Fibroblast of lung (primary cell): ENCODE measurements at regions not wholly inside any gene's neighbourhood (a gene's known extent, or its start where the extent isn't known, plus 50 kb on each side); places are given as distances from the start of the nearest gene placed in this dataset.

Experiments used
- DNase-seq, 2 donors: peaks; one replicate each; pipeline versions ENCODE4 v3.0.0 to v3.0.0-alpha.2; 2010; ENCODE audit warnings: low read depth in 2 of 2
- H2AFZ ChIP-seq: 2 replicates; pipeline ENCODE4 v1.5.1; 2012; ENCODE audit warnings: low read length, control low read depth, inconsistent platforms
- H3K27ac ChIP-seq: 2 replicates; pipeline ENCODE4 v1.5.1; 2011; ENCODE audit warnings: low read length, control low read depth; ENCODE audit not compliant: insufficient read depth
- H3K27me3 ChIP-seq: 2 replicates; pipeline ENCODE4 v1.5.1; 2011; ENCODE audit warnings: mild to moderate bottlenecking, low read length; ENCODE audit not compliant: control insufficient read depth, insufficient read depth
- H3K36me3 ChIP-seq: 2 replicates; pipeline ENCODE4 v1.5.1; 2011; ENCODE audit warnings: low read length; ENCODE audit not compliant: control insufficient read depth, insufficient read depth
- H3K4me1 ChIP-seq: 2 replicates; pipeline ENCODE4 v1.5.1; 2011; ENCODE audit warnings: low read length; ENCODE audit not compliant: control insufficient read depth, insufficient read depth; ENCODE audit errors: extremely low read depth
- H3K4me2 ChIP-seq: 2 replicates; pipeline ENCODE4 v1.5.1; 2011; ENCODE audit warnings: low read length, control low read depth; ENCODE audit not compliant: insufficient read depth; ENCODE audit errors: extremely low read depth
- H3K4me3 ChIP-seq, 4 experiments: fragments of 200-600 bp in 1 of 4; sonication (generic) in 1 of 4; replicated peaks in 1 of 4; 2 replicates each; pipeline ENCODE4 v1.5.1; 2011 to 2016; ENCODE audit warnings: low read length in 4 of 4, low read depth in 3 of 4, mild to moderate bottlenecking in 3 of 4, control low read depth in 2 of 4, inconsistent platforms in 1 of 4, mixed read lengths in 1 of 4; ENCODE audit not compliant: insufficient read depth in 1 of 4; ENCODE audit errors: control extremely low read depth in 1 of 4
- H3K79me2 ChIP-seq: 2 replicates; pipeline ENCODE4 v1.5.1; 2012; ENCODE audit warnings: mild to moderate bottlenecking, low read length, inconsistent platforms; ENCODE audit not compliant: control insufficient read depth, insufficient read depth
- H3K9ac ChIP-seq: 2 replicates; pipeline ENCODE4 v1.5.1; 2011; ENCODE audit warnings: mild to moderate bottlenecking, low read length, control low read depth; ENCODE audit not compliant: insufficient read depth
- H3K9me3 ChIP-seq: 2 replicates; pipeline ENCODE4 v1.5.1; 2012; ENCODE audit warnings: low read depth, low read length; ENCODE audit not compliant: control insufficient read depth, insufficient read depth
- H4K20me1 ChIP-seq: 2 replicates; pipeline ENCODE4 v1.5.1; 2011; ENCODE audit warnings: low read length; ENCODE audit not compliant: control insufficient read depth, insufficient read depth; ENCODE audit errors: extremely low read depth
- CTCF ChIP-seq, 2 donors: IDR thresholded peaks in 1 of 2; conservative IDR thresholded peaks in 1 of 2; 1 replicate in 1 of 2; 2 replicates in 1 of 2; pipeline ENCODE4 v1.5.1; 2011 to 2012; ENCODE audit warnings: low read length in 2 of 2, control low read depth in 1 of 2, inconsistent platforms in 1 of 2, low read depth in 1 of 2, mild to moderate bottlenecking in 1 of 2
- EZH2 ChIP-seq: IDR thresholded peaks from 2 replicates; pipeline ENCODE4 v1.5.1; 2012; ENCODE audit warnings: low read length, control low read depth, mild to moderate bottlenecking; ENCODE audit errors: missing control alignments

- Histone ChIP-seq H4K20me1 (no peaks in the 10 kb centered on the region), H3K4me1 (peaks cover 5% of the 10 kb centered on the region), H3K27me3 (no peaks in the 10 kb centered on the region), H3K9ac (no peak overlapping the region), H2AFZ (no peak overlapping the region), H3K79me2 (no peaks in the 10 kb centered on the region), H3K4me2 (no peak overlapping the region), H3K4me3 (no peak overlapping the region), H3K27ac (no peak overlapping the region), H3K9me3 (no peaks in the 10 kb centered on the region), H3K36me3 (no peaks in the 10 kb centered on the region)
- no peak for DNase-seq
- TF ChIP-seq EZH2 (no peak), CTCF (conservative IDR thresholded peaks at IDR 0.05 in 1 of 2, IDR thresholded peaks at IDR 0.05 in 1 of 2; ENCODE audit: low read depth in 1 of 2, low read length in 2 of 2) (no peak)
These were observed 82.1 kb upstream of the HDAC9 start for GRCh38 chr7:18413447-18413846.

GRCh38 chr7:18414885-18415284 lies 80.7 kb upstream of the HDAC9 start:
- no peaks in the 10 kb centered on the region for H3K27me3 ChIP-seq
- no peaks in the 10 kb centered on the region for H3K79me2 ChIP-seq
- no peak overlapping the region for H3K4me3 ChIP-seq
- no peak for DNase-seq
- no peak overlapping the region for H3K27ac ChIP-seq
- no peak overlapping the region for H3K4me2 ChIP-seq
- H3K9me3 ChIP-seq = no peaks in the 10 kb centered on the region
- H3K36me3 ChIP-seq = no peaks in the 10 kb centered on the region
- no peaks in the 10 kb centered on the region for H4K20me1 ChIP-seq
- no peaks in the 10 kb centered on the region for H3K4me1 ChIP-seq
- no peak overlapping the region for H2AFZ ChIP-seq
- H3K9ac ChIP-seq = no peak overlapping the region
- TF ChIP-seq CTCF (conservative IDR thresholded peaks at IDR 0.05 in 1 of 2, IDR thresholded peaks at IDR 0.05 in 1 of 2; ENCODE audit: low read depth in 1 of 2, low read length in 2 of 2) (no peak), EZH2 (no peak)

GRCh38 chr7:18416988-18417387 lies 78.6 kb upstream of the HDAC9 start:
- Histone ChIP-seq H3K27me3 (no peaks in the 10 kb centered on the region), H2AFZ (no peak overlapping the region), H3K9ac (no peak overlapping the region), H4K20me1 (no peaks in the 10 kb centered on the region), H3K36me3 (no peaks in the 10 kb centered on the region), H3K4me2 (no peak overlapping the region), H3K9me3 (no peaks in the 10 kb centered on the region), H3K4me1 (no peaks in the 10 kb centered on the region), H3K27ac (no peak overlapping the region), H3K79me2 (no peaks in the 10 kb centered on the region), H3K4me3 (no peak overlapping the region)
- TF ChIP-seq EZH2 (no peak), CTCF (conservative IDR thresholded peaks at IDR 0.05 in 1 of 2, IDR thresholded peaks at IDR 0.05 in 1 of 2; ENCODE audit: low read depth in 1 of 2, low read length in 2 of 2) (no peak)
- DNase-seq = no peak
